HEK293 (cell line): ENCODE measurements at regions not wholly inside any gene's neighbourhood (a gene's known extent, or its start where the extent isn't known, plus 50 kb on each side); places are given as distances from the start of the nearest gene placed in this dataset.

Source experiments
- CTCF ChIA-PET: fragments of 350-600 bp; formaldehyde crosslinking; extraction: SDS; loops from one replicate; lab custom pipeline; 2021; ENCODE audit warnings: antibody characterized with exemption; lab: Yijun Ruan, JAX
- POLR2A ChIA-PET: fragments of 300-600 bp; formaldehyde crosslinking; extraction: SDS; loops from one replicate; lab custom pipeline; 2020; ENCODE audit warnings: antibody characterized with exemption, inconsistent platforms; lab: Yijun Ruan, JAX
- H3K27ac ChIP-seq: fragments of 200-500 bp; sonication (Bioruptor generic); 2 replicates; pipeline ENCODE4 v1.5.1; 2014; ENCODE audit warnings: low read depth, low read length, control low read depth, inconsistent platforms; ENCODE audit errors: extremely low read depth
- H3K36me3 ChIP-seq, 2 experiments: fragments of 200-500 bp in 1 of 2; sonication (Bioruptor generic) in 1 of 2; 1 replicate in 1 of 2; 2 replicates in 1 of 2; pipeline ENCODE4 v1.5.1; 2014 to 2017; ENCODE audit warnings: inconsistent platforms in 2 of 2, low read length in 2 of 2; ENCODE audit not compliant: control insufficient read depth in 2 of 2, insufficient read depth in 1 of 2
- H3K4me1 ChIP-seq: fragments of 200-500 bp; sonication (Bioruptor generic); 2 replicates; pipeline ENCODE4 v1.5.1; 2014; ENCODE audit warnings: mild to moderate bottlenecking, low read length, inconsistent platforms; ENCODE audit not compliant: control insufficient read depth, insufficient read depth
- H3K4me3 ChIP-seq: 2 replicates; pipeline ENCODE4 v1.5.1; 2011; ENCODE audit warnings: low read depth, mild to moderate bottlenecking, control low read depth, low read length, moderate library complexity
- H3K9me3 ChIP-seq: fragments of 200-500 bp; sonication (Bioruptor generic); 2 replicates; pipeline ENCODE4 v1.5.1; 2014; ENCODE audit warnings: low read depth, low read length, inconsistent platforms; ENCODE audit not compliant: control insufficient read depth, insufficient read depth
- ATF2 ChIP-seq: fragments of 450-650 bp; formaldehyde crosslinking; IDR thresholded peaks from 2 replicates; pipeline ENCODE4 v1.5.1; 2016; ENCODE audit warnings: missing biosample characterization, missing genetic modification characterization, low read depth
- EGR2 ChIP-seq: fragments of 450-650 bp; formaldehyde crosslinking; IDR thresholded peaks from 2 replicates; pipeline ENCODE4 v1.5.1; 2016; ENCODE audit warnings: low read depth, missing biosample characterization, missing genetic modification characterization
- GLI4 ChIP-seq: fragments of 450-650 bp; formaldehyde crosslinking; IDR thresholded peaks from 2 replicates; pipeline ENCODE4 v1.5.1; 2016; ENCODE audit warnings: missing biosample characterization, missing genetic modification characterization
- GLIS2 ChIP-seq: fragments of 450-650 bp; formaldehyde crosslinking; IDR thresholded peaks from 2 replicates; pipeline ENCODE4 v1.5.1; 2016; ENCODE audit warnings: missing biosample characterization, missing genetic modification characterization
- HIC1 ChIP-seq: fragments of 450-650 bp; formaldehyde crosslinking; IDR thresholded peaks from 2 replicates; pipeline ENCODE4 v1.5.1; 2016; ENCODE audit warnings: missing biosample characterization, missing genetic modification characterization
- PATZ1 ChIP-seq: fragments of 450-650 bp; formaldehyde crosslinking; IDR thresholded peaks from 2 replicates; pipeline ENCODE4 v1.5.1; 2016; ENCODE audit warnings: missing biosample characterization, missing genetic modification characterization
- PRDM1 ChIP-seq: fragments of 450-650 bp; formaldehyde crosslinking; IDR thresholded peaks from 2 replicates; pipeline ENCODE4; 2016; ENCODE audit warnings: missing biosample characterization, missing genetic modification characterization
- REST ChIP-seq: fragments of 450-650 bp; formaldehyde crosslinking; IDR thresholded peaks from 2 replicates; pipeline ENCODE4 v1.5.1; 2016; ENCODE audit warnings: missing biosample characterization, missing genetic modification characterization
- SALL2 ChIP-seq: fragments of 450-650 bp; formaldehyde crosslinking; IDR thresholded peaks from 2 replicates; pipeline ENCODE4 v1.5.0; 2017; ENCODE audit warnings: missing biosample characterization, mild to moderate bottlenecking, missing genetic modification characterization, borderline replicate concordance
- ZBTB48 ChIP-seq: fragments of 450-650 bp; formaldehyde crosslinking; IDR thresholded peaks from 2 replicates; pipeline ENCODE4 v1.5.1; 2016; ENCODE audit warnings: missing biosample characterization, missing genetic modification characterization
- ZNF133 ChIP-seq: fragments of 450-650 bp; formaldehyde crosslinking; IDR thresholded peaks from 2 replicates; pipeline ENCODE4 v1.5.1; 2016; ENCODE audit warnings: missing biosample characterization, missing genetic modification characterization
- ZNF148 ChIP-seq: fragments of 450-650 bp; formaldehyde crosslinking; IDR thresholded peaks from 2 replicates; pipeline ENCODE4 v1.5.0; 2017; ENCODE audit warnings: missing biosample characterization, missing genetic modification characterization, borderline replicate concordance
- ZNF174 ChIP-seq: fragments of 450-650 bp; formaldehyde crosslinking; IDR thresholded peaks from 2 replicates; pipeline ENCODE4 v1.5.0; 2017; ENCODE audit warnings: missing biosample characterization, mild to moderate bottlenecking, missing genetic modification characterization
- ZNF221 ChIP-seq: fragments of 450-650 bp; formaldehyde crosslinking; IDR thresholded peaks from 2 replicates; pipeline ENCODE4 v1.5.1; 2017; ENCODE audit warnings: missing biosample characterization, missing genetic modification characterization, borderline replicate concordance
- ZNF423 ChIP-seq: fragments of 450-650 bp; formaldehyde crosslinking; IDR thresholded peaks from 2 replicates; pipeline ENCODE4 v1.5.1; 2016; ENCODE audit warnings: missing biosample characterization, missing genetic modification characterization
- ZNF48 ChIP-seq: fragments of 450-650 bp; formaldehyde crosslinking; IDR thresholded peaks from 2 replicates; pipeline ENCODE4 v1.5.1; 2016; ENCODE audit warnings: missing biosample characterization, missing genetic modification characterization
- ZNF501 ChIP-seq: fragments of 450-650 bp; formaldehyde crosslinking; IDR thresholded peaks from 2 replicates; pipeline ENCODE4 v1.5.1; 2016; ENCODE audit warnings: missing biosample characterization, missing genetic modification characterization
- ZNF529 ChIP-seq: fragments of 450-650 bp; formaldehyde crosslinking; IDR thresholded peaks from 2 replicates; pipeline ENCODE4 v1.5.1; 2017; ENCODE audit warnings: missing genetic modification characterization, missing biosample characterization; ENCODE audit not compliant: insufficient replicate concordance
- ZNF544 ChIP-seq: fragments of 450-650 bp; formaldehyde crosslinking; IDR thresholded peaks from 2 replicates; pipeline ENCODE4 v1.5.0; 2017; ENCODE audit warnings: missing biosample characterization, missing genetic modification characterization
- ZNF560 ChIP-seq: fragments of 450-650 bp; formaldehyde crosslinking; IDR thresholded peaks from 2 replicates; pipeline ENCODE4 v1.5.1; 2017; ENCODE audit warnings: missing biosample characterization, missing genetic modification characterization, borderline replicate concordance
- ZNF621 ChIP-seq: fragments of 450-650 bp; formaldehyde crosslinking; IDR thresholded peaks from 2 replicates; pipeline ENCODE4 v1.5.1; 2017; ENCODE audit warnings: missing biosample characterization, missing genetic modification characterization
- ZNF626 ChIP-seq: fragments of 450-650 bp; sonication (Bioruptor Pico); formaldehyde crosslinking; IDR thresholded peaks from 2 replicates; pipeline ENCODE4 v1.5.1; 2018; ENCODE audit warnings: missing biosample characterization, missing genetic modification characterization, inconsistent platforms
- ZNF629 ChIP-seq: fragments of 450-650 bp; formaldehyde crosslinking; IDR thresholded peaks from 2 replicates; pipeline ENCODE4 v1.5.1; 2017; ENCODE audit warnings: missing biosample characterization, missing genetic modification characterization
- ZNF701 ChIP-seq: fragments of 450-650 bp; formaldehyde crosslinking; IDR thresholded peaks from 2 replicates; pipeline ENCODE4 v1.5.1; 2016; ENCODE audit warnings: missing biosample characterization, missing genetic modification characterization
- ZSCAN30 ChIP-seq: fragments of 450-650 bp; IDR thresholded peaks from 2 replicates; pipeline ENCODE4 v1.5.1; 2018; ENCODE audit warnings: missing biosample characterization, mild to moderate bottlenecking, missing genetic modification characterization, moderate library complexity

GRCh38 chr11:116276051-116277044, 496.4 kb downstream of the BUD13 start:
- no peaks in the 10 kb centered on the region for H3K4me1 ChIP-seq
- H3K4me3 ChIP-seq = peak overlapping the region; percentile 40
- no peak overlapping the region for H3K27ac ChIP-seq
- CTCF ChIA-PET = interaction anchor here (0.6 to 1.5 kb wide), 6 partner anchors 9 to 1380 kb away, joined by 3 to 5 read pairs (median 4); no protein-coding TSS in a partner anchor
- H3K36me3 ChIP-seq = no peaks in the 10 kb centered on the region
- POLR2A ChIA-PET = no interaction called here
- H3K9me3 ChIP-seq = no peaks in the 10 kb centered on the region
- TF ChIP-seq PATZ1 (tag by site-specific recombination) (0 out of 2 replicates have a peak, but pooled peaks have one; percentile 40), ZNF544 (tag by site-specific recombination) (no peak), ZNF221 (no peak), ZNF701 (tag by site-specific recombination) (no peak), ZNF174 (0 out of 2 replicates have a peak, but pooled peaks have one; percentile 69), GLI4 (no peak), PRDM1 (no peak), ZNF133 (tag by site-specific recombination) (no peak), ZNF560 (tag by site-specific recombination) (no peak), ZNF423 (tag by site-specific recombination) (no peak), ZNF529 (tag by site-specific recombination) (no peak), ZNF501 (tag by site-specific recombination) (peak; percentile 71; the same call in 1 of the 2 replicates), EGR2 (no peak), SALL2 (tag by site-specific recombination) (no peak), REST (tag by site-specific recombination) (no peak; the same call in 1 of the 2 replicates), GLIS2 (tag by site-specific recombination) (peak; percentile 68), ATF2 (tag by site-specific recombination) (no peak), ZNF148 (tag by site-specific recombination) (no peak), ZBTB48 (tag by site-specific recombination) (peak; percentile 60; the same call in 1 of the 2 replicates), ZNF626 (tag by site-specific recombination) (no peak), ZNF621 (tag by site-specific recombination) (no peak), ZNF629 (no peak), HIC1 (tag by site-specific recombination) (0 out of 2 replicates have a peak, but pooled peaks have one; percentile 42), ZNF48 (no peak), ZSCAN30 (peak; percentile 57)
